Heart right ventricle (tissue), 16 donors: ENCODE measurements at regions not wholly inside any gene's neighbourhood (a gene's known extent, or its start where the extent isn't known, plus 50 kb on each side); places are given as distances from the start of the nearest gene placed in this dataset.

Experiments used
- ATAC-seq, 8 donors: fragments of 200-7000 bp; cut with Tn5 transposase; one replicate each; pipeline ENCODE4 v1.9.1; 2020; ENCODE audit warnings: mild to moderate bottlenecking in 8 of 8, moderate library complexity in 8 of 8, moderate number of reproducible peaks in 1 of 8
- DNase-seq, 2 donors: peaks; one replicate each; pipeline ENCODE4 v3.0.0-alpha.2; 2020
- H3K27ac ChIP-seq, 10 donors: fragments of 200-600 bp; sonication (generic) in 2 of 10; one replicate each; pipeline versions ENCODE4 v1.5.0 to v1.8.0; 2020 to 2022; ENCODE audit warnings: mild to moderate bottlenecking in 3 of 10
- H3K27me3 ChIP-seq, 7 donors: fragments of 200-600 bp; one replicate each; pipeline ENCODE4 v1.8.0; 2021 to 2022; ENCODE audit warnings: mild to moderate bottlenecking in 2 of 7
- H3K36me3 ChIP-seq, 9 donors: fragments of 200-600 bp; sonication (generic) in 1 of 9; one replicate each; pipeline versions ENCODE4 v1.5.0 to v1.8.0; 2020 to 2022; ENCODE audit warnings: mild to moderate bottlenecking in 2 of 9
- H3K4me1 ChIP-seq, 9 donors: fragments of 200-600 bp; sonication (generic) in 1 of 9; one replicate each; pipeline versions ENCODE4 v1.5.0 to v1.8.0; 2020 to 2022; ENCODE audit warnings: mild to moderate bottlenecking in 4 of 9
- H3K4me3 ChIP-seq, 10 donors: fragments of 200-600 bp; sonication (generic) in 2 of 10; one replicate each; pipeline versions ENCODE4 v1.5.0 to v1.8.0; 2020 to 2022; ENCODE audit warnings: mild to moderate bottlenecking in 7 of 10, moderate library complexity in 2 of 10
- H3K9me3 ChIP-seq, 11 donors: fragments of 200-600 bp in 10 of 11; sonication (generic) in 2 of 11; one replicate each; pipeline versions ENCODE4 v1.5.0 to v1.8.0; 2013 to 2022; ENCODE audit warnings: mild to moderate bottlenecking in 2 of 11, control low read depth in 1 of 11, moderate library complexity in 1 of 11
- WGBS, 2 donors: extraction: QIAGEN DNeasy Blood & Tissue Kit; methylation state at CpG; one replicate each; pipeline ENCODE4 v1.1.7; 2013; ENCODE audit warnings: inconsistent platforms in 1 of 2; 5-methylcytosine and 5-hydroxymethylcytosine counted together
- intact Hi-C, 10 donors: fragments of 100-400 bp; cut with DNase I; formaldehyde crosslinking; loops; one replicate each; pipeline versions ENCODE4 v1.11.1 to v1.14.2; 2022
- TF ChIP-seq, protein P1 (sequence below), 9 donors: fragments of 200-600 bp; sonication (generic) in 2 of 9; IDR thresholded peaks; one replicate each; pipeline versions ENCODE4 v1.5.0 to v1.8.0; 2021 to 2022; ENCODE audit warnings: antibody characterized with exemption in 9 of 9, mild to moderate bottlenecking in 5 of 9, moderate library complexity in 1 of 9
- donor health status: Arrhythmogenic right ventricular cardiomyopathy.
- donor health status: ischemic (EF 13 %, LVEDD 7.1; RV severe dilation, severe dysfunction).
- donor health status: healthy with polysubstance abuse.
- donor health status: DM: no; HTN: yes; CAD: no.
- donor health status: DM: no; HTN: no; CAD: no.
- donor health status: ischemic (EF 25% LVEDD 6.9; RV normal size, moderate dysfunction).
- donor health status: ischemic (EF 25% LVEDD 5.7; RV mildly dilated, moderate dysfunction).
- donor health status: healthy.
- donor health status: DM: yes; HTN: yes; CAD: no.
- donor health status: Ischemic cardiomyopathy.
- donor health status: ischemic (EF 35%, LVEDD 5.7; RV mildly dilated, moderate dysfunction).
- donor health status: nonischemic (EF 11% LVEDD 7.7; RV severe dilation, severe dysfunction).
- donor health status: DM: yes; HTN: yes; CAD: no.
- donor health status: PGD.
- donor health status: ischemic (EF 29% LVEDD 5.4; RV normal size, mild dysfunction).
- donor health status: nonischemic (EF 23%, LVEDD 6.1; RV moderate dilation, normal function).

DNA sequence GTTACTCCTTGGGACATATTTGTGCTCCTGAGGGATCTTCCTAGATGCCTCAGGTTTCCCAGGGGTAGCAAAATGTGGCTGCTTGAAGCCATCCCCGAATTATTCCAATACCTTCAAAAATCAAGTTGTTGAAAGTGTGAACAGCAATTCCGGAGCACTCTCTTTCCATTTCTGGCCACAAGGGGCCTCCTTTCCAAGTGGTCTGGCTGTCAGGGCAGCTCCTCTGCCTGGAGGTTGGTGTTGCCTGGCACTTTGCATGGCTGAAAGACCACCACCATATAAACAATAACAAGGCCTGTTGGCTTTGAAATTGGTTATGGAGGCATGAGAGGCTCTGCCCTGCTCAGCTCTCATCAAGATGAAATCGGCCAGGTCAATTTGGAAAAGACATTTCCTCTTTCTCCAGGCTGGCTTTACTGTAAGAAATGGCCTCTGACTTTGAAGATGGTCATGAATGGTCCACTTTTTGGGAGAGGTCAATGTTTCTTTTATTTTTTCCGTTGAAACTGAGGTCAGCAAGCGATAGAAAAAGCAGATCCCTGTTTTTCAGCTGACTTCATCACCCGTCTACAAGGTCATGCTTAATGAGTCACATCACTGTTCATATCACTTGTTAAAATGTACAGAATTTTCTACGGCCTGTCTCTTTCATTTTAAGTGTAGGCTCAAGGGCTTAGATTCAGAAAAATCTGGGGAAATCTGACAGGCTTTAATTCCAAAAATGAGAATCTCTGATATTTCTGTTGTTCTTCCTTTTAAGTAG lies 481.1 kb upstream of the ZNF608 start:
- intact Hi-C loops, result no loop called here

DNA sequence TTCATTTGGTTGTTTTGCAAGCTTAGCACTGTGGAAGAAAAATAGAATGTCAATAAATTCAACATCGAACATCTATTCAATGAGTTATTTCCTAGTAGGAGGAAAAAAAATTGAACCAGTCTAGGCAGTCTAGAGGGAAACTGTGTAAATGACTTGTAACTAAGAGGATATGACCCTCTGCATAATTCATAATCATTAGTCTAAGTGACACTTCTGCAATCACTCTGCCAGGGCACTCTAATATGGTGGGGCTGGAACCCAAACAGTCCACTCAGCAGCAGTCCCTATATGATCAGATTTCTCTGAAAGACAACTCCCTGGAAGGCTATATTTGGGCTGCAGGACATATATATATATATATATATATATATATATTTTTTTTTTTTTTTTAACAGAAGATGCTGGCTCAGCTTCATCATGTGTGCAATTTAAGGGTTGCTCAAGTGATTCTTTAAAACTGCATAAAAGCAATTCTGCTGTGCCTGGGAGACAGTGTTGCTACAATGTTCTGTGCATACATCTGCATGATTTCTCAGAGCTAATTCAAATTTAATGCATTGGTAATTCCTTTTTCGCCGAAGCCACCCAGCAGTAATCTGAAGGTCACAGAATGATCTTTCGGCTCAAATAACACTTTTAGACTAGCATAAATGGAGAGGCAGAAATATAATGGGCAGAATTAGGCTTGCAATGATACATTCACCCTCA lies 482.1 kb upstream of the ZNF608 start:
- H3K27me3 ChIP-seq, result no peaks in the 10 kb centered on the region
- no peak overlapping the region for H3K27ac ChIP-seq
- 62 to 66% methylated on average over 4 of the region's 4 CpGs for WGBS, 2 donors
- H3K4me1 ChIP-seq, result peaks cover 0 to 9% (median 0%) of the 10 kb centered on the region in 9 donors
- ATAC-seq (no peak), DNase-seq (no peak)
- H3K36me3 ChIP-seq, result no peaks in the 10 kb centered on the region
- TF ChIP-seq, protein P1, sequence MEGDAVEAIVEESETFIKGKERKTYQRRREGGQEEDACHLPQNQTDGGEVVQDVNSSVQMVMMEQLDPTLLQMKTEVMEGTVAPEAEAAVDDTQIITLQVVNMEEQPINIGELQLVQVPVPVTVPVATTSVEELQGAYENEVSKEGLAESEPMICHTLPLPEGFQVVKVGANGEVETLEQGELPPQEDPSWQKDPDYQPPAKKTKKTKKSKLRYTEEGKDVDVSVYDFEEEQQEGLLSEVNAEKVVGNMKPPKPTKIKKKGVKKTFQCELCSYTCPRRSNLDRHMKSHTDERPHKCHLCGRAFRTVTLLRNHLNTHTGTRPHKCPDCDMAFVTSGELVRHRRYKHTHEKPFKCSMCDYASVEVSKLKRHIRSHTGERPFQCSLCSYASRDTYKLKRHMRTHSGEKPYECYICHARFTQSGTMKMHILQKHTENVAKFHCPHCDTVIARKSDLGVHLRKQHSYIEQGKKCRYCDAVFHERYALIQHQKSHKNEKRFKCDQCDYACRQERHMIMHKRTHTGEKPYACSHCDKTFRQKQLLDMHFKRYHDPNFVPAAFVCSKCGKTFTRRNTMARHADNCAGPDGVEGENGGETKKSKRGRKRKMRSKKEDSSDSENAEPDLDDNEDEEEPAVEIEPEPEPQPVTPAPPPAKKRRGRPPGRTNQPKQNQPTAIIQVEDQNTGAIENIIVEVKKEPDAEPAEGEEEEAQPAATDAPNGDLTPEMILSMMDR (IDR thresholded peaks at IDR 0.05), result no peak
- intact Hi-C loops, result no loop called here
- no peaks in the 10 kb centered on the region for H3K9me3 ChIP-seq
- no peak overlapping the region for H3K4me3 ChIP-seq

More for the DNA sequence above, 481.1 kb upstream of the ZNF608 start:
- ATAC-seq, result peak in 2 of 8 donors; percentile 27 to 34
- Histone ChIP-seq H3K4me1 (peaks cover 0 to under 1% (median 0%) of the 10 kb centered on the region in 9 donors), H3K9me3 (no peaks in the 10 kb centered on the region), H3K27ac (no peak overlapping the region), H3K4me3 (no peak overlapping the region), H3K27me3 (no peaks in the 10 kb centered on the region), H3K36me3 (no peaks in the 10 kb centered on the region)
- WGBS, 2 donors, result 75 to 79% methylated on average over 7 of the region's 7 CpGs
- TF ChIP-seq, protein P1 (IDR thresholded peaks at IDR 0.05), result peak; percentile 3 to 50 (median 42)
- peak in 1 of 2 donors; percentile 5 for DNase-seq

DNA sequence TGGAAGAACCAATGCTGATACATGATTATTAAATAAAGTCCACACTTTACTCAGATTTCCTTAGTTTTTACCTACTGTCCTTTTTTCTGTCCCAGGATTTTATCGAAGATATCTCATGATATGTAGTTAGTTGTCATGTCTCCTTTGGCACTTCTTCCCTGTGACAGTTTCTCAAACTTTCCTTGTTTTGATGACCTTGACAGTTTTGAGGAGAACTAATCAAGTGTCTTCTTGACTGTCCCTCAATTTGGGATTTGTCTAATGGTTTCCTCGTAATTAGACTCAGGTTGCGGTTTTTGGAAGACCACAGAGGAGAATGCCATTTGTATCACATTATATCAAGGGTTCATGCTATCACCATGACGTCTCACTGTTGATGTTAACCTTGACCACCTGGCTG lies 483.1 kb upstream of the ZNF608 start:
- DNase-seq (no peak), ATAC-seq (no peak)
- peaks cover 0 to 9% (median 0%) of the 10 kb centered on the region in 9 donors for H3K4me1 ChIP-seq
- no peak overlapping the region for H3K4me3 ChIP-seq
- H3K36me3 ChIP-seq, result no peaks in the 10 kb centered on the region
- no peaks in the 10 kb centered on the region for H3K9me3 ChIP-seq
- TF ChIP-seq, protein P1 (IDR thresholded peaks at IDR 0.05), result no peak
- no peaks in the 10 kb centered on the region for H3K27me3 ChIP-seq
- 95 to 96% methylated on average over 4 of the region's 4 CpGs for WGBS, 2 donors
- intact Hi-C loops, result no loop called here
- H3K27ac ChIP-seq, result no peak overlapping the region

DNA sequence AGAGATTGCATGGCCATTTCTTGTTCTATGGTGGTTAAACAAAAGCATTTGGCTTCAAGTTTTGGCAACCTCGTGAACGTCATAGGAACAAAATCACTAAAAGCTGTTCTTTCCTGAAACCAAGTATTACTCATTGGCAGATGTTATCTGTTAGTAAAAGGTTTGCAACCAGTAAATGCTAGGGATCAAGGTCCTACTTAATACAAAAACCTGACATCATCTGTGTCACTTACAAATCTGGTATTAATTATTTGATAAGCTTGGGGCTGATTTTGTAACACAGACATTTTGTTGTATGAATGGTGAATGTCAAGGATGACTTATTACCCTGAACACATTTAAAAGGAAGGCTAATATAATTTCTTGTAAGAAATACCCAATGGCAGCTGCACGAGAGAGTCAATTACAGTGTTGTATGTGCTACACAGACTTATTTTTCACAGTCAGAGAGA lies 486.4 kb upstream of the ZNF608 start:
- intact Hi-C loops, result no loop called here
- 58 to 76% methylated on average over 3 of the region's 3 CpGs for WGBS, 2 donors
- H3K36me3 ChIP-seq, result no peaks in the 10 kb centered on the region

More for the DNA sequence above, 486.4 kb upstream of the ZNF608 start:
- Histone ChIP-seq H3K4me3 (no peak overlapping the region), H3K9me3 (no peaks in the 10 kb centered on the region), H3K27ac (no peak overlapping the region), H3K4me1 (peaks cover 0 to 24% (median 6%) of the 10 kb centered on the region in 9 donors), H3K27me3 (no peaks in the 10 kb centered on the region)
- DNase-seq, result no peak
- peak in 7 of 8 donors; percentile 26 to 88 (median 62) for ATAC-seq
- TF ChIP-seq, protein P1 (IDR thresholded peaks at IDR 0.05), result no peak
